HepG2 (cell line): ENCODE measurements at regions not wholly inside any gene's neighbourhood (a gene's known extent, or its start where the extent isn't known, plus 50 kb on each side); places are given as distances from the start of the nearest gene placed in this dataset.

Source experiments
- ATAC-seq: fragments of 200-7000 bp; cut with Tn5 transposase; 3 replicates; pipeline ENCODE4 v1.9.1; 2020; ENCODE audit warnings: mild to moderate bottlenecking, moderate library complexity
- BruUV-seq: library from RNA; stranded (reverse); fragments of 400-500 nt; replicated peaks from 2 replicates; lab custom pipeline; 2021; lab: Mats Ljungman, UMichigan
- CTCF ChIA-PET: fragments of 300-600 bp; formaldehyde crosslinking; extraction: SDS; loops from one replicate; lab custom pipeline; 2021; ENCODE audit warnings: low total read pairs, inconsistent platforms, low intra/inter-chr PET ratio; lab: Yijun Ruan, JAX
- POLR2A ChIA-PET: fragments of 350-600 bp; sonication (Branson Sonifier 250); formaldehyde crosslinking; loops from one replicate; lab custom pipeline; 2020; ENCODE audit warnings: antibody characterized with exemption, inconsistent platforms; lab: Yijun Ruan, JAX
- DNase-seq: peaks from one replicate; pipeline ENCODE4 v3.0.0-alpha.2; 2015; ENCODE audit warnings: low spot score
- FAIRE-seq: peaks from 3 replicates; lab custom pipeline; 2011; peaks lifted over from hg19 to GRCh38; lab: Jason Lieb, UNC
- H2AFZ ChIP-seq: one replicate; pipeline ENCODE4 v1.6.1; 2011; ENCODE audit warnings: low read length, inconsistent platforms
- H3K27ac ChIP-seq: fragments of 300-600 bp; 3 replicates; pipeline ENCODE4 v1.8.0; 2011; ENCODE audit warnings: mixed run types, mild to moderate bottlenecking, mixed read lengths, low read length, inconsistent platforms; ENCODE audit not compliant: insufficient read depth; ENCODE audit errors: extremely low read length
- H3K27me3 ChIP-seq, 2 experiments: fragments of 200-600 bp in 1 of 2; 2 replicates in 1 of 2; 3 replicates in 1 of 2; pipeline versions ENCODE4 v1.6.0 to v1.8.0; 2011; ENCODE audit warnings: low read length in 2 of 2, mild to moderate bottlenecking in 2 of 2, moderate library complexity in 2 of 2, inconsistent platforms in 1 of 2; ENCODE audit not compliant: insufficient read depth in 2 of 2, control insufficient read depth in 1 of 2
- H3K36me3 ChIP-seq, 2 experiments: fragments of 200-600 bp in 1 of 2; replicated peaks in 1 of 2; 2 replicates in 1 of 2; 3 replicates in 1 of 2; pipeline versions ENCODE4 v1.5.1 to v1.8.0; 2011; ENCODE audit warnings: low read length in 2 of 2, inconsistent platforms in 1 of 2; ENCODE audit not compliant: insufficient read depth in 2 of 2, control insufficient read depth in 1 of 2
- H3K4me1 ChIP-seq: 2 replicates; pipeline ENCODE4 v1.5.1; 2012; ENCODE audit warnings: low read length, inconsistent platforms; ENCODE audit not compliant: insufficient read depth
- H3K4me2 ChIP-seq: 2 replicates; pipeline ENCODE4 v1.6.0; 2011; ENCODE audit warnings: low read depth, low read length, inconsistent platforms
- H3K4me3 ChIP-seq, 3 experiments: fragments of 200-600 bp in 1 of 3; sonication (generic), shearing (Covaris generic) in 1 of 3; replicated peaks in 1 of 3; 2 replicates each; pipeline ENCODE4 v1.5.1; 2011 to 2016; ENCODE audit warnings: low read length in 3 of 3, inconsistent platforms in 2 of 3, low read depth in 2 of 3, mild to moderate bottlenecking in 2 of 3, control low read depth in 1 of 3, mixed read lengths in 1 of 3; ENCODE audit not compliant: insufficient read depth in 1 of 3
- H3K79me2 ChIP-seq: one replicate; pipeline ENCODE4 v1.6.1; 2011; ENCODE audit warnings: low read length, inconsistent platforms; ENCODE audit not compliant: insufficient read depth
- H3K9ac ChIP-seq: 2 replicates; pipeline ENCODE4 v1.6.0; 2011; ENCODE audit warnings: mild to moderate bottlenecking, low read depth, low read length, inconsistent platforms; ENCODE audit not compliant: insufficient read depth
- H3K9me3 ChIP-seq: 2 replicates; pipeline ENCODE4 v1.5.1; 2012; ENCODE audit warnings: mild to moderate bottlenecking, low read length
- H4K20me1 ChIP-seq: 2 replicates; pipeline ENCODE4 v1.6.0; 2011; ENCODE audit warnings: inconsistent platforms, mild to moderate bottlenecking, low read length, moderate library complexity; ENCODE audit not compliant: insufficient read depth
- AGO2 ChIP-seq: fragments of 200-400 bp; formaldehyde crosslinking; optimal IDR thresholded peaks from 2 replicates; pipeline ENCODE3; 2017; ENCODE audit warnings: mild to moderate bottlenecking, low read depth, low read length, moderate library complexity
- FOXA3 ChIP-seq: IDR thresholded peaks from 2 replicates; pipeline ENCODE4 v1.6.1; 2016; ENCODE audit warnings: missing genetic modification reagents, missing compliant biosample characterization
- GABPA ChIP-seq, 2 experiments: IDR thresholded peaks; 2 replicates each; pipeline ENCODE4 v1.6.1; 2011 to 2016; ENCODE audit warnings: low read depth in 2 of 2, low read length in 1 of 2, missing biosample characterization in 1 of 2, missing genetic modification characterization in 1 of 2
- GLMP ChIP-seq: sonication (generic); formaldehyde crosslinking; IDR thresholded peaks from 2 replicates; pipeline ENCODE4 v1.9.0; 2021; ENCODE audit warnings: missing genetic modification reagents, mild to moderate bottlenecking, borderline replicate concordance
- IRX3 ChIP-seq: sonication (generic); formaldehyde crosslinking; IDR thresholded peaks from 2 replicates; pipeline ENCODE4 v1.8.1; 2023; ENCODE audit warnings: mild to moderate bottlenecking, low read depth, missing genetic modification reagents, borderline replicate concordance
- MAFF ChIP-seq: IDR thresholded peaks from 2 replicates; pipeline ENCODE4 v1.6.1; 2011; ENCODE audit warnings: low read depth, low read length, improper control_type of control experiment
- MAFK ChIP-seq, 2 experiments: IDR thresholded peaks in 1 of 2; conservative IDR thresholded peaks in 1 of 2; 2 replicates each; pipeline ENCODE4 v1.6.1; 2011; ENCODE audit warnings: improper control_type of control experiment in 2 of 2, low read length in 2 of 2
- MNT ChIP-seq: fragments of 450-650 bp; IDR thresholded peaks from 2 replicates; pipeline ENCODE4 v1.6.1; 2016
- WGBS: methylation state at CpG from one replicate; pipeline ENCODE4 v1.1.6; 2017; ENCODE audit warnings: low lambda C conversion rate; 5-methylcytosine and 5-hydroxymethylcytosine counted together
- in situ Hi-C: cut with HindIII; loops from 2 replicates; pipeline ENCODE4 v1.10.0; 2017; ENCODE audit warnings: low pct_unique_long_range_greater_than_20kb; ENCODE audit not compliant: extremely low pct_ligation_motif_present
- intact Hi-C: fragments of 100-400 bp; cut with micrococcal nuclease; formaldehyde crosslinking; loops from one replicate; pipeline ENCODE4 v1.10.0; 2022; ENCODE audit not compliant: unreplicated experiment

GRCh38 chr13:24050292-24050711 is 110.2 kb upstream of the SPATA13 start (continued):
- TF ChIP-seq GLMP (CRISPR knock-in tag) (no peak), MAFK (conservative IDR thresholded peaks at IDR 0.05 in 1 of 2, IDR thresholded peaks at IDR 0.05 in 1 of 2; ENCODE audit: low read length in 2 of 2) (peak; percentile 77 to 91), IRX3 (CRISPR knock-in tag) (no peak), MAFF (peak; percentile 80), FOXA3 (CRISPR knock-in tag) (no peak)
- TF ChIP-seq, all 625 proteins: peak for 2

GRCh38 chr13:24050796-24051715 is 109.5 kb upstream of the SPATA13 start:
- 17% methylated on average over 10 of the region's 10 CpGs for WGBS
- BruUV-seq = no TSS peak
- Histone ChIP-seq H3K9me3 (peaks cover 13% of the 10 kb centered on the region), H3K4me3 (no peak overlapping the region), H3K36me3 (no peaks in the 10 kb centered on the region), H3K9ac (no peak overlapping the region), H3K27ac (no peak overlapping the region), H3K79me2 (no peaks in the 10 kb centered on the region), H3K4me1 (peaks cover 17% of the 10 kb centered on the region), H2AFZ (no peak overlapping the region), H4K20me1 (no peaks in the 10 kb centered on the region), H3K27me3 (no peaks in the 10 kb centered on the region; a peak in 1 of 5 replicates), H3K4me2 (peak overlapping the region; percentile 7; the same call in 1 of the 2 replicates)
- no peak for DNase-seq
- intact Hi-C loops = no loop called here
- TF ChIP-seq MNT = 0 out of 2 replicates have a peak, but pooled peaks have one; percentile 19
- TF ChIP-seq GABPA (IDR thresholded peaks at IDR 0.05; ENCODE audit: low read depth, low read length) = no peak
- peak; percentile 29; the same call in 1 of the 2 replicates for TF ChIP-seq GABPA (CRISPR knock-in tag; IDR thresholded peaks at IDR 0.05; ENCODE audit: low read depth)
- TF ChIP-seq AGO2 = no peak
- FAIRE-seq = no peak
- in situ Hi-C loops = loop anchor here (10.0 kb wide), 1 partner anchor 174 kb away; no protein-coding TSS in a partner anchor
- POLR2A ChIA-PET = no interaction called here
- no peak; the same call in 2 of the 3 replicates for ATAC-seq
- CTCF ChIA-PET = no interaction called here
